Keratinocyte (primary cell): ENCODE measurements at regions not wholly inside any gene's neighbourhood (a gene's known extent, or its start where the extent isn't known, plus 50 kb on each side); places are given as distances from the start of the nearest gene placed in this dataset.

Experiments
- DNase-seq: peaks from one replicate; pipeline ENCODE4 v3.0.0-alpha.2; 2011; ENCODE audit warnings: low read depth, missing footprints, low spot score
- FAIRE-seq: peaks from 2 replicates; lab custom pipeline; 2011; peaks lifted over from hg19 to GRCh38; lab: Jason Lieb, UNC
- H2AFZ ChIP-seq: 2 replicates; pipeline ENCODE4 v1.6.0; 2012; ENCODE audit warnings: low read length, control low read depth, inconsistent platforms; ENCODE audit not compliant: control insufficient read depth
- H3K27ac ChIP-seq: 2 replicates; pipeline ENCODE4 v1.5.1; 2011; ENCODE audit warnings: low read length; ENCODE audit not compliant: control insufficient read depth, insufficient read depth
- H3K27me3 ChIP-seq: 3 replicates; pipeline ENCODE4 v1.6.0; 2011; ENCODE audit warnings: low read length; ENCODE audit not compliant: control insufficient read depth, insufficient read depth; ENCODE audit errors: extremely low read depth
- H3K36me3 ChIP-seq, 2 experiments: 2 replicates in 1 of 2; 3 replicates in 1 of 2; pipeline ENCODE4 v1.5.1; 2011; ENCODE audit warnings: low read length in 2 of 2, mild to moderate bottlenecking in 1 of 2; ENCODE audit not compliant: control insufficient read depth in 2 of 2, insufficient read depth in 2 of 2; ENCODE audit errors: extremely low read depth in 1 of 2
- H3K4me1 ChIP-seq: 3 replicates; pipeline ENCODE4 v1.5.1; 2011; ENCODE audit warnings: low read length; ENCODE audit not compliant: control insufficient read depth, insufficient read depth; ENCODE audit errors: extremely low read depth
- H3K4me2 ChIP-seq: 3 replicates; pipeline ENCODE4 v1.6.0; 2011; ENCODE audit warnings: low read depth, low read length; ENCODE audit not compliant: control insufficient read depth, insufficient read depth; ENCODE audit errors: extremely low read depth
- H3K4me3 ChIP-seq, 3 experiments: fragments of 200-600 bp in 1 of 3; sonication (generic) in 1 of 3; 2 replicates in 2 of 3; 3 replicates in 1 of 3; pipeline ENCODE4 v1.5.1; 2011 to 2016; ENCODE audit warnings: low read length in 3 of 3, mild to moderate bottlenecking in 3 of 3, control low read depth in 2 of 3, inconsistent platforms in 1 of 3, low read depth in 1 of 3, mixed read lengths in 1 of 3, mixed run types in 1 of 3, moderate library complexity in 1 of 3; ENCODE audit not compliant: control insufficient read depth in 2 of 3, insufficient read depth in 2 of 3; ENCODE audit errors: extremely low read depth in 1 of 3
- H3K79me2 ChIP-seq: 2 replicates; pipeline ENCODE4 v1.6.0; 2012; ENCODE audit warnings: low read length; ENCODE audit not compliant: control insufficient read depth, insufficient read depth
- H3K9ac ChIP-seq: 3 replicates; pipeline ENCODE4 v1.6.0; 2011; ENCODE audit warnings: low read length; ENCODE audit not compliant: control insufficient read depth, insufficient read depth; ENCODE audit errors: extremely low read depth
- H3K9me1 ChIP-seq: 3 replicates; pipeline ENCODE4 v1.6.0; 2011; ENCODE audit warnings: low read length; ENCODE audit not compliant: control insufficient read depth, insufficient read depth; ENCODE audit errors: extremely low read depth
- H3K9me3 ChIP-seq: 2 replicates; pipeline ENCODE4 v1.5.1; 2012; ENCODE audit warnings: low read depth, low read length; ENCODE audit not compliant: control insufficient read depth
- H4K20me1 ChIP-seq: 3 replicates; pipeline ENCODE4 v1.6.0; 2011; ENCODE audit warnings: low read length; ENCODE audit not compliant: control insufficient read depth, insufficient read depth; ENCODE audit errors: extremely low read depth
- CTCF ChIP-seq, 3 experiments: IDR thresholded peaks in 1 of 3; conservative IDR thresholded peaks in 1 of 3; optimal IDR thresholded peaks in 1 of 3; 2 replicates in 2 of 3; 3 replicates in 1 of 3; pipeline versions ENCODE3 to v1.5.1; 2011; ENCODE audit warnings: low read length in 3 of 3, mild to moderate bottlenecking in 3 of 3, moderate library complexity in 2 of 3, control low read depth in 1 of 3, inconsistent platforms in 1 of 3; ENCODE audit not compliant: insufficient read depth in 2 of 3; ENCODE audit errors: extremely low read depth in 1 of 3
- EZH2 ChIP-seq: IDR thresholded peaks from one replicate; pipeline ENCODE4 v1.6.1; 2012; ENCODE audit warnings: inconsistent platforms, mild to moderate bottlenecking, low read length, moderate library complexity
- dilution Hi-C: fragments of 300-500 bp; cut with MboI; formaldehyde crosslinking; loops from one replicate; pipeline ENCODE4 v1.7.0; 2020; ENCODE audit warnings: low sequenced_read_pairs; ENCODE audit not compliant: extremely low pct_ligation_motif_present

- no peak for TF ChIP-seq EZH2
- no peak for TF ChIP-seq CTCF (optimal IDR thresholded peaks at IDR 0.05 in 1 of 3, IDR thresholded peaks at IDR 0.05 in 1 of 3, conservative IDR thresholded peaks at IDR 0.05 in 1 of 3; ENCODE audit: extremely low read depth in 1 of 3, insufficient read depth in 2 of 3, low read length in 3 of 3)
- dilution Hi-C loops: no loop called here
- no peaks in the 10 kb centered on the region for H4K20me1 ChIP-seq
- H3K27me3 ChIP-seq: no peaks in the 10 kb centered on the region
- H3K9ac ChIP-seq: no peak overlapping the region
- H3K36me3 ChIP-seq: no peaks in the 10 kb centered on the region
- DNase-seq: no peak
- no peak overlapping the region for H3K4me2 ChIP-seq
- no peak overlapping the region for H2AFZ ChIP-seq
- H3K4me3 ChIP-seq: no peak overlapping the region
- H3K9me1 ChIP-seq: no peaks in the 10 kb centered on the region
- no peaks in the 10 kb centered on the region for H3K9me3 ChIP-seq
- H3K4me1 ChIP-seq: no peaks in the 10 kb centered on the region
- no peak for FAIRE-seq
- H3K27ac ChIP-seq: no peak overlapping the region
- no peaks in the 10 kb centered on the region for H3K79me2 ChIP-seq
These were observed 107.7 kb upstream of the NEO1 start for GRCh38 chr15:72944565-72944964.

DNA sequence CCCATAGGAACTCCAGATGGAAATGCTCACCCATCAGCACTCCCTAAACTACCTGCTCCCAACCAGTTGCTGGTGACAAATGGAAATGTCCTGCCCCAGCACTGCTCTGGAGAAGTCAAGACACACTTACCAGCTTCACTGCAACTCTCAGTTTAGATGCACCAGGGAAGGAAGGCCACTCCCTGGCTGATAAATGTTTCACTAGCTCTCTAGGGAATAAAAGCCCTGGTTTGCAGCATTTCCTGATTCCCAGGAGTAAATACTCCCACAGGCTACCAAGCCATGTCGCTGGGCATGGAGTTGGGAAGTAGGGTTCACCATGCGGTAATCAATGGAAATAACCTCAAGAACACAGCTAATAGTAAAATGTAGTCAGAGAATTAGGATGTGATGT lies 112.0 kb upstream of the NEO1 start:
- H3K9ac ChIP-seq: no peak overlapping the region
- H4K20me1 ChIP-seq: no peaks in the 10 kb centered on the region
- H2AFZ ChIP-seq: no peak overlapping the region
- no peaks in the 10 kb centered on the region for H3K4me1 ChIP-seq
- no peak for TF ChIP-seq EZH2
- no peak for TF ChIP-seq CTCF (optimal IDR thresholded peaks at IDR 0.05 in 1 of 3, IDR thresholded peaks at IDR 0.05 in 1 of 3, conservative IDR thresholded peaks at IDR 0.05 in 1 of 3; ENCODE audit: extremely low read depth in 1 of 3, insufficient read depth in 2 of 3, low read length in 3 of 3)
- H3K9me3 ChIP-seq: no peaks in the 10 kb centered on the region
- H3K9me1 ChIP-seq: no peaks in the 10 kb centered on the region
- DNase-seq (no peak), FAIRE-seq (no peak)
- dilution Hi-C loops: no loop called here
- no peak overlapping the region for H3K27ac ChIP-seq
- H3K4me2 ChIP-seq: no peak overlapping the region
- no peaks in the 10 kb centered on the region for H3K79me2 ChIP-seq
- H3K36me3 ChIP-seq: no peaks in the 10 kb centered on the region
- H3K4me3 ChIP-seq: no peak overlapping the region
- H3K27me3 ChIP-seq: no peaks in the 10 kb centered on the region
